Peyer's patch (tissue), 4 donors: ENCODE measurements at regions not wholly inside any gene's neighbourhood (a gene's known extent, or its start where the extent isn't known, plus 50 kb on each side); places are given as distances from the start of the nearest gene placed in this dataset.

Experiments
- CTCF ChIP-seq, 6 experiments: fragments of 450-650 bp in 4 of 6; fragments of 200-600 bp in 2 of 6; sonication (generic) in 1 of 6; IDR thresholded peaks; one replicate each; pipeline ENCODE4 v1.5.1; 2017 to 2019; ENCODE audit warnings: antibody characterized with exemption in 6 of 6, mild to moderate bottlenecking in 3 of 6, moderate library complexity in 1 of 6
- POLR2A ChIP-seq, 2 donors: fragments of 450-650 bp; IDR thresholded peaks; one replicate each; pipeline ENCODE4 v1.5.1; 2017; ENCODE audit warnings: antibody characterized with exemption in 2 of 2, mild to moderate bottlenecking in 2 of 2, moderate library complexity in 2 of 2

DNA sequence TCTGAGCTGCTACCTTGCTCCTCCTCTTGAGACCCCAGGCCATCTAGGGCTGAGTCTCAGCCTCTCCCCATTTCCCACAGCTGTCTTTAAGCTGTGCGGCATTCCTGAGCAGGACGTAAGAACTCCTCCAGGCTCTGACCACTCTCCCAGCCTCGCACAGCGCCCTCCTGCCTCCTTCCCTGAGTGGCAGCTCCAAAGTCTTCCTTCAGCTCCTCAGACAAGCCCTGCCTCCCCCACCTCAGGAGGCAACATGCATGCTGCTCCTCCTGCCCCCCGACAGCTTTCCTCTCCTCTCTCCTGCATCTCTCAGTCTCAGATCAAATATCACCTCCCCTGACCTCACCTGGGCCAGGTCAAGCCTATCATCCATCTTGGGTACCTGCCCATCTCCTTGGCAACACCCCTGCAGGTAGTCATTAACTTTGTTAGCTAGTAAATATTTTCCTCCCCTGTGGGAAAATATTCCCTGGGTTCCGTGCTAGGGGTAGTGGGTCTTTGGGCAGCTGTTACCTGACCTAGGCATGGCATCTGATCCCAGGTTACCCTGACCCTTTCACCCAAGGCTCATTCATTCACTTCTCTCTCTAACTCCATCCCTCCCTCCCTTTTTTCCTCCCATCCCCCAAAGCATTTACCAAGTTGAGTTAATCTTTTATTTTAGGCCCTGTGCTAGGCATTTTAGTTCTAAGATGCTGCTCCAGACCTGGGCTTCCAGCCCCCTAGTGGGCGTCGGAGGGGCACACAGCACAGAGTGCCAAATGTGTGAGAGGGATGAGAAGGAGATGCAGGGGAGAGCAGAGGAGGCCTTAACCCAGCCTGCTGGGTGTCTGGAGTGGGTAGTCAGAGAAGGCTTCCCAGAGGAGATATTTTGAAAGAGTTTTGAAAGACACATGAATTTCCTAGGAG lies 419.9 kb downstream of the PTPRU start:
- TF ChIP-seq CTCF (IDR thresholded peaks at IDR 0.05) (no peak), POLR2A (IDR thresholded peaks at IDR 0.05) (no peak)
